Prostate gland (tissue), 2 donors: ENCODE measurements at regions not wholly inside any gene's neighbourhood (a gene's known extent, or its start where the extent isn't known, plus 50 kb on each side); places are given as distances from the start of the nearest gene placed in this dataset.

Source experiments
- DNase-seq: peaks from one replicate; pipeline ENCODE4 v3.0.0-alpha.2; 2019; ENCODE audit warnings: low spot score
- H3K27ac ChIP-seq, 2 donors: fragments of 200-600 bp; sonication (generic); 2 replicates each; pipeline ENCODE4 v1.5.1; 2017 to 2019
- H3K27me3 ChIP-seq: fragments of 200-600 bp; sonication (generic); replicated peaks from 2 replicates; pipeline ENCODE4 v1.5.1; 2019; ENCODE audit not compliant: insufficient read depth
- H3K36me3 ChIP-seq, 2 donors: fragments of 200-600 bp; sonication (generic); 1 replicate in 1 of 2; 2 replicates in 1 of 2; pipeline versions ENCODE4 v1.5.1 to v1.8.1; 2017 to 2019
- H3K4me1 ChIP-seq: fragments of 200-600 bp; sonication (generic); replicated peaks from 2 replicates; pipeline ENCODE4 v1.5.1; 2019
- H3K4me3 ChIP-seq, 2 donors: fragments of 200-600 bp; sonication (generic); 2 replicates each; pipeline ENCODE4 v1.5.1; 2017 to 2019
- H3K9me3 ChIP-seq: fragments of 200-600 bp; sonication (generic); 2 replicates; pipeline ENCODE4 v1.5.1; 2017
- POLR2A ChIP-seq: fragments of 450-650 bp; IDR thresholded peaks from one replicate; pipeline ENCODE4 v1.6.1; 2016; ENCODE audit warnings: antibody characterized with exemption, mild to moderate bottlenecking
- POLR2AphosphoS5 ChIP-seq: sonication (generic); formaldehyde crosslinking; IDR thresholded peaks from one replicate; pipeline ENCODE4 v1.6.1; 2017; ENCODE audit warnings: antibody characterized with exemption
- WGBS: methylation state at CpG from one replicate; pipeline ENCODE4 v1.1.5; 2018; 5-methylcytosine and 5-hydroxymethylcytosine counted together
- intact Hi-C: fragments of 100-400 bp; cut with DNase I; formaldehyde crosslinking; loops from one replicate; pipeline ENCODE4 v1.14.2; 2022
- TF ChIP-seq, protein P1 (sequence below), 4 experiments: fragments of 200-600 bp in 2 of 4; fragments of 450-650 bp in 2 of 4; sonication (generic) in 2 of 4; IDR thresholded peaks; 1 replicate in 3 of 4; 2 replicates in 1 of 4; pipeline ENCODE4 v1.5.1; 2016 to 2019; ENCODE audit warnings: antibody characterized with exemption in 4 of 4, mild to moderate bottlenecking in 2 of 4, moderate library complexity in 2 of 4

DNA sequence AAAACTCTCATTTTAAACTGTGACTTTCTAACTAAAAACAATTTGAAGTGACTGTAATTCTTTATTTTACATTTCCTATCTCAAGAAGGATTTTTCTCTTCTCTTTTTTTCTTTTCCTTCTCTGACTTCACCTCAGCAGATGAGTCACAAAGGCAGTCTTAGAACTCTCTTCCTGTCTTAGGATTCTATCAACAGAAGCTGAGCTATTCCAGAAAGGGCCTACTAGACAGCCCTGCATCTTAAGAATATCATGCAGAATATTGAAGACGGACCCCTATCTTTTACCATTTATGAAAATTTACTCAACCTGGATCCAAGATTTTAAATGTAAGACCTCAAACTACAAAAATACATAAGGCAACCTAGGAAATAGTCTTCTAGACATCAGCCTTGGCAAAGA is 365.7 kb upstream of the SEMA3C start:
- no peak overlapping the region for H3K4me3 ChIP-seq
- H3K4me1 ChIP-seq, result no peaks in the 10 kb centered on the region
- TF ChIP-seq POLR2AphosphoS5 (no peak), POLR2A (no peak)
- TF ChIP-seq, protein P1, sequence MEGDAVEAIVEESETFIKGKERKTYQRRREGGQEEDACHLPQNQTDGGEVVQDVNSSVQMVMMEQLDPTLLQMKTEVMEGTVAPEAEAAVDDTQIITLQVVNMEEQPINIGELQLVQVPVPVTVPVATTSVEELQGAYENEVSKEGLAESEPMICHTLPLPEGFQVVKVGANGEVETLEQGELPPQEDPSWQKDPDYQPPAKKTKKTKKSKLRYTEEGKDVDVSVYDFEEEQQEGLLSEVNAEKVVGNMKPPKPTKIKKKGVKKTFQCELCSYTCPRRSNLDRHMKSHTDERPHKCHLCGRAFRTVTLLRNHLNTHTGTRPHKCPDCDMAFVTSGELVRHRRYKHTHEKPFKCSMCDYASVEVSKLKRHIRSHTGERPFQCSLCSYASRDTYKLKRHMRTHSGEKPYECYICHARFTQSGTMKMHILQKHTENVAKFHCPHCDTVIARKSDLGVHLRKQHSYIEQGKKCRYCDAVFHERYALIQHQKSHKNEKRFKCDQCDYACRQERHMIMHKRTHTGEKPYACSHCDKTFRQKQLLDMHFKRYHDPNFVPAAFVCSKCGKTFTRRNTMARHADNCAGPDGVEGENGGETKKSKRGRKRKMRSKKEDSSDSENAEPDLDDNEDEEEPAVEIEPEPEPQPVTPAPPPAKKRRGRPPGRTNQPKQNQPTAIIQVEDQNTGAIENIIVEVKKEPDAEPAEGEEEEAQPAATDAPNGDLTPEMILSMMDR (IDR thresholded peaks at IDR 0.05), result no peak
- no peak overlapping the region for H3K27ac ChIP-seq
- H3K36me3 ChIP-seq, result no peaks in the 10 kb centered on the region
- no peaks in the 10 kb centered on the region for H3K9me3 ChIP-seq
- 94% methylated on average over 1 of the region's 1 CpG for WGBS
- intact Hi-C loops, result no loop called here
- DNase-seq, result no peak
- H3K27me3 ChIP-seq, result no peaks in the 10 kb centered on the region

DNA sequence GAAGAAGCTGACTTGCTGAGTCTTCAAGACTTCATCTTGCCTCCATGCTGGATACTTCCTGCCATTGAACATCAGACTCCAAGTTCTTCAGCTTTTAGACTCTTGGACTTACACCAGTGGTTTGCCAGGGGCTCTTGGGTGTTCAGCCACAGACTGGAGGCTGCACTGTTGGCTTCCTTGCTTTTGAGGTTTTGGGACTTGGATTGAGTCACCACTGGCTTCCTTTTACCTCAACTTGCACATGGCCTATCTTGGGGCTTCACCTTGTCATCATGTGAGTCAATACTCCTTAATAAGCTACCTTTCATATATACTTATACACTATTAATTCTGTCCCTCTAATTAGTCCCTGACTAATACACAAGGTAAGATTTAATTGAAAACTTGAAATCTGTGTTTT is 361.7 kb upstream of the SEMA3C start:
- no peaks in the 10 kb centered on the region for H3K36me3 ChIP-seq
- intact Hi-C loops, result no loop called here

DNA sequence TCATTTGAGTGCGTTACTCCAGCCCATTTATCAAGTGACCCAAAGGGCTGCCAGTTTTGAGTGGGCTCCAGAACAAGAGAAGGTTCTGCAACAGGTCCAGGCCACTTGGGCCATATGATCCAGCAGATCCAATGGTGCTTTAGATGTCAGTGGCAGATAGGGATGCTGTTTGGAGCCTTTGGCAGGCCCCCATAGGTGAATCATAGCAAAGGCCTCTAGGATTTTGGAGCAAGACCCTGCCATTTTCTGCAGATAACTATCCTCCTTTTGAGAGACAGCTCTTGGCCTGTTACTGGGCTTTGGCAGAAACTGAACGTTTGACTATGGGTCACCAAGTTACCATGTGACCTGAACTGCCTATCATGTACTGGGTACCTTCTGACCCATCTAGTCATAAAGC is 358.8 kb upstream of the SEMA3C start:
- intact Hi-C loops, result no loop called here
- Histone ChIP-seq H3K4me3 (no peak overlapping the region), H3K4me1 (no peaks in the 10 kb centered on the region), H3K27me3 (no peaks in the 10 kb centered on the region), H3K9me3 (no peaks in the 10 kb centered on the region), H3K36me3 (no peaks in the 10 kb centered on the region), H3K27ac (no peak overlapping the region)
- 65% methylated on average over 2 of the region's 2 CpGs for WGBS
- DNase-seq, result no peak
- TF ChIP-seq POLR2A, result no peak
- TF ChIP-seq, protein P1 (IDR thresholded peaks at IDR 0.05), result no peak
- TF ChIP-seq POLR2AphosphoS5, result no peak

More for the DNA sequence above, 361.7 kb upstream of the SEMA3C start:
- TF ChIP-seq POLR2A (no peak), POLR2AphosphoS5 (no peak)
- TF ChIP-seq, protein P1 (IDR thresholded peaks at IDR 0.05), result no peak
- Histone ChIP-seq H3K27ac (no peak overlapping the region), H3K4me3 (no peak overlapping the region), H3K9me3 (no peaks in the 10 kb centered on the region), H3K4me1 (no peaks in the 10 kb centered on the region), H3K27me3 (no peaks in the 10 kb centered on the region)
- DNase-seq, result no peak

DNA sequence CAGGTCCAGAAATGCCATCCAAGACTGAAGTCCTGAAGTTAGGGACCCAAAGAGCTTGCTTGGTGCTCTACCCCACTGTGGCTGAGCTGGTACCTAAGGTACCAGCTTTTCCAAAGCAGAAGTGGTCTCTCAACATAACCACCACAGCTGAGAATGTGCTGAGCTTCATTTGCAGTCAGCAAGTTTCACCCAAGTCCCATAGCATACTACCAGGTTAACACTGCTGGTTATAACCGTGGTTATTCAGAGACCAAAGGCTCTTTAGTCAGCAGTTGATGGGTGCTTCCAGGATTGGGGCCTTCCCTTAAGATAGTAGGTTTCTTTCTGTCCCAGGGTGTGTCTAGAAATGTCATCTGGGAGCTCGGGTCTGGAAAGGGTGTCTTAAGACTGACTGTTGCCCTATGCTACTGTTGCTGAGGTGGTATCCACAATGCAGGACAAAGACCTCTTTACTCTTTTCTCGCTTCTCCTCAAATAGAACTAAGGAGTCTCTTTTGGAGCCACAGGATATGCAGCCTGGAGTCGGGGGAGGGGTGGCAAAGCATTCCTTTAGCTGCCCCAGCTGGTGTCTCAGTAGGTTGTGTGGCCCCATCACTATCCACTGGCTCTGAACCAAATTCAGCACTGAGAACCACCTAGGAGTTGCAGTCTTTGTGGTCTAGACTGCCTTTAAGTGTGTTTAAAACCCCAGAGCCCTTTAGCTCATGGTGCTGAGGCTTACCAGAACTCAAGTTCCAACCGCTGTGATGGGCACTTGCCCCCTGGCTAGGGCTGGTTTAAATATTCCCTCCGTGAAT is 354.9 kb upstream of the SEMA3C start:
- DNase-seq, result no peak
- 75% methylated on average over 6 of the region's 6 CpGs for WGBS
- no peaks in the 10 kb centered on the region for H3K27me3 ChIP-seq
- no peaks in the 10 kb centered on the region for H3K4me1 ChIP-seq
- H3K9me3 ChIP-seq, result no peaks in the 10 kb centered on the region
- no peaks in the 10 kb centered on the region for H3K36me3 ChIP-seq
- TF ChIP-seq POLR2AphosphoS5 (no peak), POLR2A (no peak)
- TF ChIP-seq, protein P1 (IDR thresholded peaks at IDR 0.05), result no peak
- intact Hi-C loops, result no loop called here
- no peak overlapping the region for H3K4me3 ChIP-seq
- no peak overlapping the region for H3K27ac ChIP-seq

DNA sequence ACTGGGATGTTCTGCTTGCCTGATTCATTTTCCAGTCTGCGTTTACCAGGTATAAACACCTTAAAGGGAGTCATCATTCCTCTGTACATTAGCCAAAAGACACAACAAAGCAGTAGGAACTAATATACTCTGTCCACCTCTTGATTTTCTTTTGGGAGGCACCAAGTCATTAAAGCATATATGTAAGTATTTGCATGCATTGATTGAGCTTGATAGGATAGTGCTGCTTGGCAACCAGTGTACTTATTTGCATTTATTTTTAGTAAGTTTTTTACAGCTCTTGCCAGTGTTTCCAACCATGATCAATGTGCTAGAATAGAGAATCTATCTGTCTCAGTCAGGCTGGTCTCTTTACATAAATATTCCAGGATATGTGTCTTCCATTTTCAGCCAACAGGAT is 353.3 kb upstream of the SEMA3C start:
- H3K36me3 ChIP-seq, result no peaks in the 10 kb centered on the region
- WGBS, result 88% methylated on average over 1 of the region's 1 CpG
- intact Hi-C loops, result no loop called here
- H3K4me1 ChIP-seq, result no peaks in the 10 kb centered on the region
- no peaks in the 10 kb centered on the region for H3K27me3 ChIP-seq
- no peak overlapping the region for H3K27ac ChIP-seq
- no peak for DNase-seq
- H3K9me3 ChIP-seq, result no peaks in the 10 kb centered on the region
- no peak overlapping the region for H3K4me3 ChIP-seq
- TF ChIP-seq POLR2AphosphoS5 (no peak), POLR2A (no peak)
- TF ChIP-seq, protein P1 (IDR thresholded peaks at IDR 0.05), result no peak
